OCI-LY7 (cell line): ENCODE measurements at regions not wholly inside any gene's neighbourhood (a gene's known extent, or its start where the extent isn't known, plus 50 kb on each side); places are given as distances from the start of the nearest gene placed in this dataset.

ENCODE experiments used
- EZH2phosphoT487 ChIP-seq: fragments of 200-600 bp; sonication (generic); IDR thresholded peaks from 2 replicates; pipeline ENCODE4 v1.6.1; 2018; ENCODE audit warnings: low read depth, borderline replicate concordance, mild to moderate bottlenecking, mixed run types, antibody characterized with exemption, low read length, moderate library complexity, mixed read lengths
- TF ChIP-seq, protein P1 (sequence below): fragments of 200-600 bp; sonication (generic); conservative IDR thresholded peaks from 2 replicates; pipeline ENCODE4 v1.5.1; 2014; ENCODE audit warnings: mild to moderate bottlenecking, antibody characterized with exemption, low read length, moderate library complexity, mixed read lengths

- TF ChIP-seq, protein P1, sequence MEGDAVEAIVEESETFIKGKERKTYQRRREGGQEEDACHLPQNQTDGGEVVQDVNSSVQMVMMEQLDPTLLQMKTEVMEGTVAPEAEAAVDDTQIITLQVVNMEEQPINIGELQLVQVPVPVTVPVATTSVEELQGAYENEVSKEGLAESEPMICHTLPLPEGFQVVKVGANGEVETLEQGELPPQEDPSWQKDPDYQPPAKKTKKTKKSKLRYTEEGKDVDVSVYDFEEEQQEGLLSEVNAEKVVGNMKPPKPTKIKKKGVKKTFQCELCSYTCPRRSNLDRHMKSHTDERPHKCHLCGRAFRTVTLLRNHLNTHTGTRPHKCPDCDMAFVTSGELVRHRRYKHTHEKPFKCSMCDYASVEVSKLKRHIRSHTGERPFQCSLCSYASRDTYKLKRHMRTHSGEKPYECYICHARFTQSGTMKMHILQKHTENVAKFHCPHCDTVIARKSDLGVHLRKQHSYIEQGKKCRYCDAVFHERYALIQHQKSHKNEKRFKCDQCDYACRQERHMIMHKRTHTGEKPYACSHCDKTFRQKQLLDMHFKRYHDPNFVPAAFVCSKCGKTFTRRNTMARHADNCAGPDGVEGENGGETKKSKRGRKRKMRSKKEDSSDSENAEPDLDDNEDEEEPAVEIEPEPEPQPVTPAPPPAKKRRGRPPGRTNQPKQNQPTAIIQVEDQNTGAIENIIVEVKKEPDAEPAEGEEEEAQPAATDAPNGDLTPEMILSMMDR = no peak
- TF ChIP-seq EZH2phosphoT487 = no peak
Observed at GRCh38 chr5:109469896-109470662, 60.3 kb upstream of the PJA2 start.
